ENCODE measurements at regions not wholly inside any gene's neighbourhood (a gene's known extent, or its start where the extent isn't known, plus 50 kb on each side); places are given as distances from the start of the nearest gene placed in this dataset.

DNA sequence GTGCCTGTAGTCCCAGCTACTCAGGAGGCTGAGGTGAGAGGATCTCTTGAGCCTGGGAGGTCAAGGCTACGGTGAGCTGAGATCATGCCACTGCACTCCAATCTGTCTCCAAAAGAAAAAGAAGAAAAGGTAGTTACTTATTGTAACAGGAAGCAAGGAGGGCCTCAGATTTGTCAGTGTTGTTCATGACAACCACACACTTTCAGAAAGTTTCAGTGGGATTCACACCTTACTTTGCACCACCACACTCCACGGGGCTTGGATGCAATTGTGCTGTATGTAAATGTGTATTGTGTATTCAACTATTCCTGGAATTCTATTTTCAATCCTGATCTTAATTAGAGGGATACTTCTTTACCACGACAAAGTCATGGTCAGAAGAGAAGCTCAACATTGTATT lies 142.6 kb downstream of the ELOVL4 start:
- ChIA-PET POLR2A (no interaction called here), CTCF (interaction anchor here (1.1 kb wide), 1 partner anchor 10 kb away, joined by 4 read pairs; no protein-coding TSS in a partner anchor)
- TF ChIP-seq CTCF (IDR thresholded peaks at IDR 0.05; ENCODE audit: insufficient read depth, low read length, missing control alignments), result no peak
- no peak overlapping the region for H3K4me3 ChIP-seq (ENCODE audit: low read depth, low read length)
- no peak for DNase-seq (ENCODE audit: low read depth, low spot score)

- POLR2A ChIA-PET, result no interaction called here
Observed at GRCh38 chr6:79803917-79804316, 143.4 kb downstream of the ELOVL4 start.

GRCh38 chr6:79802657-79803300 lies 144.6 kb downstream of the ELOVL4 start:
- H3K4me3 ChIP-seq (ENCODE audit: low read depth, low read length), result no peak overlapping the region
- no peak for DNase-seq (ENCODE audit: low read depth, low spot score)
- CTCF ChIA-PET, result interaction anchor here (0.9 kb wide), 1 partner anchor 11 kb away, joined by 4 read pairs; no protein-coding TSS in a partner anchor
- no peak for TF ChIP-seq CTCF (IDR thresholded peaks at IDR 0.05; ENCODE audit: insufficient read depth, low read length, missing control alignments)
- POLR2A ChIA-PET, result no interaction called here

More at GRCh38 chr6:79803917-79804316, 143.4 kb downstream of the ELOVL4 start:
- CTCF ChIA-PET, result no interaction called here
- no peak for DNase-seq (ENCODE audit: low read depth, low spot score)
- no peak for TF ChIP-seq CTCF (IDR thresholded peaks at IDR 0.05; ENCODE audit: insufficient read depth, low read length, missing control alignments)
- no peak overlapping the region for H3K4me3 ChIP-seq (ENCODE audit: low read depth, low read length)

DNA sequence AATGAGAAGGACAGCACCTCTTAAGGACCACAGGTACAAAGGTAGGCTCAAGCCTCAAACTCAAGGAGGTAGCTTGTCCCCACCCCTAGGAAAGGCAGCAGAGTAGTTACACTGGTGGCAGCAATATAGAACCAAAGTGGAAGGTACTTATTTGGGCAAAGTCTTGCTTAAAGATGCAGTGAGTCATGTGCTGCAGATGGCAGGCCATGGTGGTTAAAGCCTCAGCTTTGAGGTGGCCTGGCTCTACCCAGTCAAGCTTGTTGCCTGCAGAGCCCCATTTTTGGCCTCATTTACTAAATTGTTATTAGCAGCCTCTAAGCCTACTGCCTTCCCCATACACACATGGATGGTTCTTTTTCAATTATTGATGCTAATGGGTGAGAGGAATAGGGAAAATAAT lies 146.0 kb downstream of the ELOVL4 start:
- POLR2A ChIA-PET, result no interaction called here
- CTCF ChIA-PET, result interaction anchor here (1.3 kb wide), 1 partner anchor 68 kb away, joined by 6 read pairs; no protein-coding TSS in a partner anchor
- H3K4me3 ChIP-seq (ENCODE audit: low read depth, low read length), result no peak overlapping the region
- no peak for DNase-seq (ENCODE audit: low read depth, low spot score)
- TF ChIP-seq CTCF (IDR thresholded peaks at IDR 0.05; ENCODE audit: insufficient read depth, low read length, missing control alignments), result no peak

- no peak for DNase-seq (ENCODE audit: low read depth, low spot score)
- CTCF ChIA-PET, result no interaction called here
- POLR2A ChIA-PET, result no interaction called here
- TF ChIP-seq CTCF (IDR thresholded peaks at IDR 0.05; ENCODE audit: insufficient read depth, low read length, missing control alignments), result no peak
- no peak overlapping the region for H3K4me3 ChIP-seq (ENCODE audit: low read depth, low read length)
Observed at GRCh38 chr6:79798841-79799240, 148.5 kb downstream of the ELOVL4 start.

GRCh38 chr6:79797912-79798311 lies 149.4 kb downstream of the ELOVL4 start:
- no peak for TF ChIP-seq CTCF (IDR thresholded peaks at IDR 0.05; ENCODE audit: insufficient read depth, low read length, missing control alignments)
- POLR2A ChIA-PET, result no interaction called here
- CTCF ChIA-PET, result interaction anchor here (1.6 kb wide), 1 partner anchor 20 kb away, joined by 3 read pairs; no protein-coding TSS in a partner anchor
- no peak overlapping the region for H3K4me3 ChIP-seq (ENCODE audit: low read depth, low read length)
- no peak for DNase-seq (ENCODE audit: low read depth, low spot score)
